Tibial nerve (tissue), 4 donors: ENCODE measurements at regions not wholly inside any gene's neighbourhood (a gene's known extent, or its start where the extent isn't known, plus 50 kb on each side); places are given as distances from the start of the nearest gene placed in this dataset.

Experiments used
- DNase-seq, 2 donors: peaks; one replicate each; pipeline ENCODE4 v3.0.0-alpha.2; 2019; ENCODE audit warnings: low spot score in 2 of 2
- H3K27ac ChIP-seq, 4 donors: fragments of 200-600 bp; sonication (generic) in 3 of 4; one replicate each; pipeline ENCODE4 v1.5.1; 2017 to 2019; ENCODE audit warnings: mild to moderate bottlenecking in 1 of 4
- H3K27me3 ChIP-seq, 2 donors: fragments of 200-600 bp; sonication (generic) in 1 of 2; one replicate each; pipeline versions ENCODE4 v1.5.1 to v1.6.0; 2017 to 2019
- H3K36me3 ChIP-seq, 3 donors: fragments of 200-600 bp; sonication (generic); one replicate each; pipeline ENCODE4 v1.5.1; 2018 to 2019
- H3K4me1 ChIP-seq, 4 donors: fragments of 200-600 bp; sonication (generic) in 3 of 4; one replicate each; pipeline ENCODE4 v1.5.1; 2017 to 2019
- H3K4me3 ChIP-seq, 4 donors: fragments of 200-600 bp; sonication (generic) in 3 of 4; one replicate each; pipeline ENCODE4 v1.5.1; 2017 to 2019; ENCODE audit warnings: mild to moderate bottlenecking in 1 of 4, moderate library complexity in 1 of 4
- H3K9me3 ChIP-seq, 4 donors: fragments of 200-600 bp; sonication (generic) in 3 of 4; one replicate each; pipeline ENCODE4 v1.5.1; 2017 to 2019
- EP300 ChIP-seq, 2 donors: sonication (generic); formaldehyde crosslinking; IDR thresholded peaks; one replicate each; pipeline ENCODE4 v1.6.1; 2017; ENCODE audit warnings: antibody characterized with exemption in 2 of 2, mild to moderate bottlenecking in 1 of 2
- POLR2A ChIP-seq, 2 donors: fragments of 450-650 bp; IDR thresholded peaks; one replicate each; pipeline ENCODE4 v1.6.1; 2017; ENCODE audit warnings: antibody characterized with exemption in 2 of 2, mild to moderate bottlenecking in 2 of 2, moderate library complexity in 2 of 2
- WGBS, 2 donors: methylation state at CpG; one replicate each; pipeline ENCODE4 v1.1.5; 2018; 5-methylcytosine and 5-hydroxymethylcytosine counted together
- TF ChIP-seq, protein P1 (sequence below), 5 experiments: fragments of 200-600 bp in 3 of 5; fragments of 450-650 bp in 2 of 5; sonication (generic) in 3 of 5; IDR thresholded peaks; one replicate each; pipeline ENCODE4 v1.5.1; 2016 to 2019; ENCODE audit warnings: antibody characterized with exemption in 5 of 5, mild to moderate bottlenecking in 3 of 5, moderate library complexity in 2 of 5

DNA sequence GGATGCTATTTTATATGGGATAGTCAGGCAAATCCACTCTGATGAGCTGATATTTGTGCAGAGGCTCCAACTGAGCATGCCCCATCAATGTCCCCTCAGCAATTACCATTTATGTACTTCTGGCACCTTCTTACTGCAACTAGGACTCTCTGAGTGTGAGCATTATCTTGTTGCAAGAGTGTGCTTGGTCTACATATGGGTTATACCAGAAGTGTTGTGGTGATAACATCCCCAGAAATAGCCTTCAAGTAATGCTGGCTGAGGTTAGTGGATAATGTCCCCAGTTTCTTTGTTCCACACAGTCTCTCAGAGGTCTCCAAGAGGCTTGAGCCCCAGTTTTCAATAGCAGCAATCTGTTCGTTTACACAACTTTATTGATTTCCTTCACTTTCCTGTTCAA lies 408.6 kb downstream of the JRKL start:
- no peaks in the 10 kb centered on the region for H3K36me3 ChIP-seq
- 82 to 96% methylated on average over 1 of the region's 1 CpG for WGBS, 2 donors
- no peak for TF ChIP-seq EP300 (IDR thresholded peaks at IDR 0.05)
- TF ChIP-seq, protein P1, sequence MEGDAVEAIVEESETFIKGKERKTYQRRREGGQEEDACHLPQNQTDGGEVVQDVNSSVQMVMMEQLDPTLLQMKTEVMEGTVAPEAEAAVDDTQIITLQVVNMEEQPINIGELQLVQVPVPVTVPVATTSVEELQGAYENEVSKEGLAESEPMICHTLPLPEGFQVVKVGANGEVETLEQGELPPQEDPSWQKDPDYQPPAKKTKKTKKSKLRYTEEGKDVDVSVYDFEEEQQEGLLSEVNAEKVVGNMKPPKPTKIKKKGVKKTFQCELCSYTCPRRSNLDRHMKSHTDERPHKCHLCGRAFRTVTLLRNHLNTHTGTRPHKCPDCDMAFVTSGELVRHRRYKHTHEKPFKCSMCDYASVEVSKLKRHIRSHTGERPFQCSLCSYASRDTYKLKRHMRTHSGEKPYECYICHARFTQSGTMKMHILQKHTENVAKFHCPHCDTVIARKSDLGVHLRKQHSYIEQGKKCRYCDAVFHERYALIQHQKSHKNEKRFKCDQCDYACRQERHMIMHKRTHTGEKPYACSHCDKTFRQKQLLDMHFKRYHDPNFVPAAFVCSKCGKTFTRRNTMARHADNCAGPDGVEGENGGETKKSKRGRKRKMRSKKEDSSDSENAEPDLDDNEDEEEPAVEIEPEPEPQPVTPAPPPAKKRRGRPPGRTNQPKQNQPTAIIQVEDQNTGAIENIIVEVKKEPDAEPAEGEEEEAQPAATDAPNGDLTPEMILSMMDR (IDR thresholded peaks at IDR 0.05), result no peak
- no peak for TF ChIP-seq POLR2A (IDR thresholded peaks at IDR 0.05)
- H3K4me1 ChIP-seq, result no peaks in the 10 kb centered on the region
- H3K27me3 ChIP-seq, result peaks cover 0 to 2% of the 10 kb centered on the region in 2 donors
- no peak overlapping the region for H3K4me3 ChIP-seq
- H3K9me3 ChIP-seq, result no peaks in the 10 kb centered on the region
- H3K27ac ChIP-seq, result no peak overlapping the region
- DNase-seq, result no peak

DNA sequence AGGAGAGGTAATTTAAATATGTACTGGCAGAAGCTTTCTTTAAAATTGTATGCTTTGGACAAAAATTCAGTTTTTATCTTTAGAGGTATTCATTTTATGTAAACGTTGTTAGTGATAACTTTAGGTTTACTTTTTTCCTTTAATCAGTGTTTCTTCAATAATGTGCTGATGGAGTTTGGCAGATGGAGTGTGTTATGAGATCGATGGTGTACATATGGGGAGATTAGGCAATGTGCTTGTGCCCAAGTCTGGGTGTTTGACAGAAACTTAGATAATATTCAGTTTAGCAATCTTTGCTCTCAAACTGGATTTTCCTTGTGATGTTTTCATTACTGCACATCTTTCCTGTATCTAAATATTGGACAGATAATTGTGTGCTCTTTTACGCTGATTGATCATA lies 425.4 kb downstream of the JRKL start:
- Histone ChIP-seq H3K27me3 (no peaks in the 10 kb centered on the region), H3K36me3 (no peaks in the 10 kb centered on the region), H3K9me3 (no peaks in the 10 kb centered on the region), H3K4me3 (no peak overlapping the region), H3K27ac (no peak overlapping the region), H3K4me1 (no peaks in the 10 kb centered on the region)
- TF ChIP-seq, protein P1 (IDR thresholded peaks at IDR 0.05), result no peak
- 69 to 73% methylated on average over 3 of the region's 3 CpGs for WGBS, 2 donors
- DNase-seq, result no peak

DNA sequence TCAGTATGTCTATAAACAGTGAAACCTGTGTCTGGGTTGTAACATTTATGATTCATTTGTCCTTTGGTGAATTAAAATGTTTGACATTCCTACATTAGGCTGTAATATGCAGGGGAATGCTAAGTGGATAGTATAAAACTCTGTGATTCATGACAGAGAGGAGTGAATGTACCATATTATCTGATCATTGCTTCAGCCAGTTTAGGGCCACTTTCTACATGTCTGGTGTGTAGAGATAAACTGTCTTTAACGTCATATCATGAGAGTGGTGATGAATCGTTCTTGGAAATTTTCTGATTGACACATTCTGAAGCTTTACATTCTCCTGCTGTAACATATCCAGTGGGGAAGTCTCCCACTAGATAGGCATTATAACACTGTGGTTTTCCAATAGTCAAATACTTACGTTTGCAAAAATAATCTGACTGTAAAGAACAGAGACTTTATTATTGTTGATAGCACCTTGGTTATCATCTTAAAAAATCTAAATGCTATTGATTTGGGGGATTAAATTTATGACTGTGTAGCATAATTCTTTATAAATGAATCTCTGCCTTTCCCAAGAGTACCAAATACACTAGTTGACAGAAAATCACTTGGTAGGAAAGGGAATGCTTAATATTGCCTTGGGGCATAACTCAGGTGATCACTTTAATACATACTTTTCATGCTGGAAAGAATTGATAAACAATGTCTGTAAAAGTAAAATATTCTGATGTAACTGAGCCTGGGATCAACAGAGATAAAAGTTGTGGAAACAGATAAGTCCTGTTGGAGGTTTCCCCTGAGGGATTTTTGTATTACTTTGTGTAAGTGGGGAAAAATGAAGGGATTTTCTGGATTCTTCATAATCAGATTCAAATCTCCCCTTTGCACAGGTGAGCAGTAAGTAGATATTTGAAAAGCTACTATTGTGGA lies 427.9 kb downstream of the JRKL start:
- Histone ChIP-seq H3K27me3 (no peaks in the 10 kb centered on the region), H3K4me1 (no peaks in the 10 kb centered on the region), H3K4me3 (no peak overlapping the region), H3K9me3 (no peaks in the 10 kb centered on the region), H3K27ac (no peak overlapping the region), H3K36me3 (no peaks in the 10 kb centered on the region)
- TF ChIP-seq, protein P1 (IDR thresholded peaks at IDR 0.05), result no peak
- TF ChIP-seq POLR2A (IDR thresholded peaks at IDR 0.05), result no peak
- no peak for TF ChIP-seq EP300 (IDR thresholded peaks at IDR 0.05)
- 72 to 75% methylated on average over 3 of the region's 3 CpGs for WGBS, 2 donors
- no peak for DNase-seq

DNA sequence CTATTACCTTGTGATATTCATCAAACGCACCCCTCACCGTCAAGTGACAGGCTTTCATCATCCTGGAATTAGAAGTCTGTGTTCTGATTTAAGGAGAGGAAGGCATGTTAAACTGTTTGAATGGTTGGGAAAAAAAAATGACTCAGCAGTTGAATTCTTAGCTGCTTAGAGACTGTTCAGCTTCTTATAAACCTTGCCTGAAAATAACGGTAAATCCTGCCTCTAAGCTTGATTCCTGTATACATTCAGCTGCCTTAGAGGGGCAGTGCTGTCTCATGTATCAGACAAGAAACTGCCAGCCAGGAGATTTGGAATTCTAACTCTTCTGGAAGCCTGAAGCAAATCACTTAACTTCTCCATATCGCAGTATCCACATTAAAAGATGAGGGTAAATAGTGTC lies 437.4 kb downstream of the JRKL start:
- Histone ChIP-seq H3K9me3 (no peaks in the 10 kb centered on the region), H3K36me3 (no peaks in the 10 kb centered on the region), H3K4me3 (no peak overlapping the region), H3K27me3 (no peaks in the 10 kb centered on the region), H3K4me1 (no peaks in the 10 kb centered on the region), H3K27ac (no peak overlapping the region)
- no peak for TF ChIP-seq POLR2A (IDR thresholded peaks at IDR 0.05)
- TF ChIP-seq, protein P1 (IDR thresholded peaks at IDR 0.05), result no peak
- no peak for DNase-seq
- WGBS, 2 donors, result 60 to 61% methylated on average over 4 of the region's 4 CpGs

DNA sequence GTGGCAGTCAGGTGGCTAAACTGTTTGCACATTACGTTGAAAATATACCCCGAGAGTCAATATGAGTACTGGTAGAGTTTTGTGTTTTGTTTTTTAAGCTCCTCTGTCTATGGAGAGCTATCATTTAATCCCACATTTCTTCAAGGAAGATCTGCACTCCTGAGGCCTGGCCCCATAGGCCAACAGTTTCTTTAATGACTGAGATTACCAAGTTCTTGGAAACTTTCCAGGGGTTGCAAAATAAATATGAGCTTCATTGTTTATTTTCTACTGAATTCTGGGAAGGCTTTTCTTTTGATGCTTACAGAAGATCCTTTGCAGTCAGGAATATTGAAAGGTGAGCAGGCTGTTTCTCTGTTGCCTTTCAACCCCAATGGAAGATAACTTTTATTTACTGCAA lies 452.0 kb downstream of the JRKL start:
- H3K27ac ChIP-seq, result no peak overlapping the region
- H3K9me3 ChIP-seq, result no peaks in the 10 kb centered on the region
- no peak for DNase-seq
- H3K36me3 ChIP-seq, result no peaks in the 10 kb centered on the region
- no peaks in the 10 kb centered on the region for H3K27me3 ChIP-seq
- no peaks in the 10 kb centered on the region for H3K4me1 ChIP-seq
- H3K4me3 ChIP-seq, result no peak overlapping the region
- WGBS, 2 donors, result 55 to 59% methylated on average over 2 of the region's 2 CpGs
- TF ChIP-seq, protein P1 (IDR thresholded peaks at IDR 0.05), result no peak
